G401.6 (cell line): ENCODE measurements at regions not wholly inside any gene's neighbourhood (a gene's known extent, or its start where the extent isn't known, plus 50 kb on each side); places are given as distances from the start of the nearest gene placed in this dataset.

Experiments used
- FAIRE-seq: peaks from 2 replicates; lab custom pipeline; 2012; peaks lifted over from hg19 to GRCh38; lab: Jason Lieb, UNC

- FAIRE-seq = no peak
Measured at GRCh38 chr20:21956591-21956990, 251.1 kb downstream of the PAX1 start.

- no peak for FAIRE-seq
Measured at GRCh38 chr20:21947406-21947805, 241.9 kb downstream of the PAX1 start.

GRCh38 chr20:21944227-21944626, 238.8 kb downstream of the PAX1 start:
- no peak for FAIRE-seq

GRCh38 chr20:21941941-21942805, 236.7 kb downstream of the PAX1 start:
- no peak for FAIRE-seq

- FAIRE-seq = no peak
Measured at GRCh38 chr20:21936720-21937380, 231.4 kb downstream of the PAX1 start.

GRCh38 chr20:21936261-21936660, 230.8 kb downstream of the PAX1 start:
- FAIRE-seq = no peak

- FAIRE-seq = no peak
Measured at GRCh38 chr20:21933526-21933925, 228.1 kb downstream of the PAX1 start.

- no peak for FAIRE-seq
Measured at GRCh38 chr20:21921251-21921650, 215.8 kb downstream of the PAX1 start.

- no peak for FAIRE-seq
Measured at GRCh38 chr20:21920211-21920610, 214.7 kb downstream of the PAX1 start.

- no peak for FAIRE-seq
Measured at GRCh38 chr20:21918398-21918797, 212.9 kb downstream of the PAX1 start.

- FAIRE-seq = no peak
Measured at GRCh38 chr20:21902391-21902790, 196.9 kb downstream of the PAX1 start.

GRCh38 chr20:21901470-21902275, 196.2 kb downstream of the PAX1 start:
- FAIRE-seq = no peak

- no peak for FAIRE-seq
Measured at GRCh38 chr20:21900431-21900830, 195.0 kb downstream of the PAX1 start.

- FAIRE-seq = no peak
Measured at GRCh38 chr20:21874921-21875320, 169.5 kb downstream of the PAX1 start.

- FAIRE-seq = no peak
Measured at GRCh38 chr20:21874127-21874526, 168.7 kb downstream of the PAX1 start.

GRCh38 chr20:21873291-21873690, 167.8 kb downstream of the PAX1 start:
- FAIRE-seq = no peak

GRCh38 chr20:21867811-21868210, 162.3 kb downstream of the PAX1 start:
- no peak for FAIRE-seq

GRCh38 chr20:21867353-21867752, 161.9 kb downstream of the PAX1 start:
- no peak for FAIRE-seq

GRCh38 chr20:21862956-21863355, 157.5 kb downstream of the PAX1 start:
- FAIRE-seq = no peak

- no peak for FAIRE-seq
Measured at GRCh38 chr20:21862259-21862946, 156.9 kb downstream of the PAX1 start.

- no peak for FAIRE-seq
Measured at GRCh38 chr20:21840991-21841390, 135.5 kb downstream of the PAX1 start.

- FAIRE-seq = no peak
Measured at GRCh38 chr20:21839982-21840381, 134.5 kb downstream of the PAX1 start.
